GM12865 (cell line): ENCODE measurements at regions not wholly inside any gene's neighbourhood (a gene's known extent, or its start where the extent isn't known, plus 50 kb on each side); places are given as distances from the start of the nearest gene placed in this dataset.

Source experiments
- DNase-seq: peaks from one replicate; pipeline ENCODE4 v3.0.0; 2010; ENCODE audit warnings: low read depth
- H3K4me3 ChIP-seq: 2 replicates; pipeline ENCODE4 v1.5.1; 2011; ENCODE audit warnings: mild to moderate bottlenecking, low read depth, low read length, control low read depth
- TF ChIP-seq, protein P1 (sequence below): IDR thresholded peaks from 2 replicates; pipeline ENCODE4 v1.5.1; 2011; ENCODE audit warnings: low read length, control low read depth, low read depth, inconsistent platforms; ENCODE audit not compliant: insufficient read depth; ENCODE audit errors: missing control alignments

DNA sequence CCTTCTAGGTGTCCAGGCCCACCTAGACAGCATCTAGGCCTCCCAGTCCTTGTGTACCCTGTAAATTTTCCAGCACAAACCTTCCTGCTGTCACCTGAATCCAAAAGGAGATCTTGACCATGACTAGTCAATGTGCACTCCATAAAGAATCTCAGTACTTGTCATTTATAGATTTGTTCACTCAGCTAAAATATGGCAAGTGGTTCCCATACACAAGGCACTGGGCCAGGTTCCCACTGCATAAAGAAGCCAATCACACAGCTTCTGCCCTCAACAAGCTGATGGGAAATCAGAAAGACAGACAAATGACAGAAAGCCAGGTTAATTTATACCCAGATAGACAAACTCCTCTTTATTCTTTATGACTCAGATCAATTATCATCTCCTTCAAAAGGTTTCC is 526.8 kb downstream of the CD83 start:
- DNase-seq = no peak
- TF ChIP-seq, protein P1, sequence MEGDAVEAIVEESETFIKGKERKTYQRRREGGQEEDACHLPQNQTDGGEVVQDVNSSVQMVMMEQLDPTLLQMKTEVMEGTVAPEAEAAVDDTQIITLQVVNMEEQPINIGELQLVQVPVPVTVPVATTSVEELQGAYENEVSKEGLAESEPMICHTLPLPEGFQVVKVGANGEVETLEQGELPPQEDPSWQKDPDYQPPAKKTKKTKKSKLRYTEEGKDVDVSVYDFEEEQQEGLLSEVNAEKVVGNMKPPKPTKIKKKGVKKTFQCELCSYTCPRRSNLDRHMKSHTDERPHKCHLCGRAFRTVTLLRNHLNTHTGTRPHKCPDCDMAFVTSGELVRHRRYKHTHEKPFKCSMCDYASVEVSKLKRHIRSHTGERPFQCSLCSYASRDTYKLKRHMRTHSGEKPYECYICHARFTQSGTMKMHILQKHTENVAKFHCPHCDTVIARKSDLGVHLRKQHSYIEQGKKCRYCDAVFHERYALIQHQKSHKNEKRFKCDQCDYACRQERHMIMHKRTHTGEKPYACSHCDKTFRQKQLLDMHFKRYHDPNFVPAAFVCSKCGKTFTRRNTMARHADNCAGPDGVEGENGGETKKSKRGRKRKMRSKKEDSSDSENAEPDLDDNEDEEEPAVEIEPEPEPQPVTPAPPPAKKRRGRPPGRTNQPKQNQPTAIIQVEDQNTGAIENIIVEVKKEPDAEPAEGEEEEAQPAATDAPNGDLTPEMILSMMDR = no peak

DNA sequence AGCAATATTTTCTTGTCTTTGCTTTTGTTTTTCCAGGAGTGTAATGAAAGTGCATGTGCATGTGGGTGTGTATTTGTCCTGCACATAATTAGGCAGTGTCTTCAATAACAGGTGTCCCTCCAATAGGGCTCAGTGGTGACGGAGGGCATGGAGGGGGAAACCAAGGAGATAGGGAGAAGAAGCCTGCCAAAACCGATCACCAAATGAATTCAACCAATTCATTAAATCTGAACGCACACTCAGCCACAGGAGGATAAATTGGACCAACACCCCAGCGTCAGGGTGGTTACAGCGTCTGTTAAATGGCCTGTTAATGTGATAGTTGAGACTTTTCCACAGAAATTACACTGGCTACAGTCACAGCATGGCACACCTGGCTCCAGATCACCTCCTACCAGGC is 527.6 kb downstream of the CD83 start:
- no peak overlapping the region for H3K4me3 ChIP-seq
- DNase-seq = no peak
- TF ChIP-seq, protein P1 = no peak

More for the DNA sequence above, 526.8 kb downstream of the CD83 start:
- H3K4me3 ChIP-seq = no peak overlapping the region

DNA sequence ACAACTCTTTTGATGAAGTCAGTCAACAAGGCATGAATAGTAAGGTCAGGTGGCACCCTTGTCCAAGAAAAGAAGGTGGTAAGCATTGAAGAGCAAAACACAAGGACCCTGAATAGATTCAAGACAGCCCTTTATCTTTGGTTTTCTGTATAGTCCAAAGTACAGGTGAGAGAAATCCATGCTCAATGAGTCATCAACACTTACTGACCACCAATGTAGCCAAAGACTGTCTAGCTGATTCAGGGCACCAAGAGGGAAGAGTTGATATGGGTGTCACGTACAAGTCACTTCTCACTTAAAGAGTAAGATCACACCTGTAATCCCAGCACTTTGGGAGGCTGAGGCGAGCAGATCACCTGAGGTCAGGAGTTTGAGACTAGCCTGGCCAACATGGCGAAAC is 528.3 kb downstream of the CD83 start:
- H3K4me3 ChIP-seq = no peak overlapping the region
- DNase-seq = no peak
- TF ChIP-seq, protein P1 = no peak

DNA sequence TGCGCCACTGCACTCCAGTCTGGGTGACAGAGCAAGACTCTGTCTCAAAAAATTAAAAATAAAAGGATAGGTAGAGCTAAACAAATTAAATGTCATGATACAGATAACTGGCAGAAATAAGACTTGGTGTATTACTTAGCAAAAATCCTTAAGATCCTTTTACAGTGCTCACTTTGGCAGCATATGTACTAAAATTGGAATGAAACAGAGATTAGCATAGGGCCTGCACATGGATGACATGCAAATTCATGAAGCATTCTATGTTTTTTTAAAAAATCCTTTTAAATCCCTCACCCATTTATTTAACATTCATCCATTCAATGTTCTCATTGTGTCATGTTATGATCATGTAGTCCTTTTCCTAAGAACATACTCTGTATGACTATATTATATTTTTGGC is 528.8 kb downstream of the CD83 start:
- TF ChIP-seq, protein P1 = no peak

DNA sequence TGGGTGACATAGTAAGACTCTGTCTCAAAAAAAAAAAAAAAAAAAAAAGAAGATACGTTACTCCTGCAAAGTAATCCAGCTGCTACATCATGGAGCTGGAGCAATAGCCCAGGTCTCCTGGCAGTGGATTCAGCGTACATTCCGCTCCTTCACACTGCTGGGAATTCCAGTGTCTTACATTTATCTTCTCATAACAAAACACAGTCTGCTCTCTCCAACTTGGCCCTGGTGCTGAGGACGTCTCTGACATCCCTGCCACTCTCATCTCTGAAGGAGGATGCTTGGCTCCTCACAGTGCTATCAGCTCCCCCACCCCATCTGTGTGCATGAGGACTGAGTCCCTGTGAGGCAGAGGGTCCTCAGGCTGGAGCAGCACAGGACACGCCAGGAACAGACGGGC is 529.8 kb downstream of the CD83 start:
- no peak for DNase-seq
- no peak overlapping the region for H3K4me3 ChIP-seq
- TF ChIP-seq, protein P1 = no peak

More for the DNA sequence above, 528.8 kb downstream of the CD83 start:
- no peak overlapping the region for H3K4me3 ChIP-seq
- no peak for DNase-seq

DNA sequence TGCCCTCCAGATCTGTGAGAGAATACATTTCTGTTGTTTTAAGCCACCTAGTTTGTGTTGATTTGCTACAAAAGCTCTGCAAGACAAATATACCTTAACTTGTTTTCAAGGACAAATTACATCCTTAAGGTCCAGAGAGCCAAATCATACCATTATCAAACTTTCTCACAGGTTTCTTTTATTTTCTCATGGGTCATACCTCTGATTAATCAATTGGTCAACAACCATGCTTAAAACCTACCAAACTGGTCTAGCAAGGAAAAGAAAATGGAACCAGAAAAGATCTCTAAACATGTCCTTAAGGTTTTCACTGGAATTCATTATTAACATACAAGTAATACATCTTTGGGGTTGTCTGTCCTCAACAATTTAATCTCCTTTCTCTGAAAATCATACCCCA is 535.0 kb downstream of the CD83 start:
- no peak for DNase-seq
- H3K4me3 ChIP-seq = no peak overlapping the region
- TF ChIP-seq, protein P1 = no peak
